ENCODE measurements at regions not wholly inside any gene's neighbourhood (a gene's known extent, or its start where the extent isn't known, plus 50 kb on each side); places are given as distances from the start of the nearest gene placed in this dataset.

GRCh38 chr7:146002008-146002407, 114.6 kb upstream of the CNTNAP2 start:
- no peak for ATAC-seq
- H3K79me2 ChIP-seq (ENCODE audit: control insufficient read depth, insufficient read depth, low read length), result no peaks in the 10 kb centered on the region; the same call in 2 of the 3 replicates
- CTCF ChIA-PET (ENCODE audit: low intra/inter-chr PET ratio), result no interaction called here
- H3K9ac ChIP-seq (ENCODE audit: insufficient read depth in 1 of 2, low read depth in 2 of 2, low read length in 2 of 2), result no peak overlapping the region
- no peak for DNase-seq (ENCODE audit: extremely low read depth in 1 of 4, low spot score in 3 of 4)
- no TSS peak for BruUV-seq (replicated peaks)
- POLR2A ChIA-PET, result no interaction called here
- intact Hi-C loops (cut with micrococcal nuclease) (no loop called here), in situ Hi-C loops (cut with MboI) (no loop called here)
- H3K9me3 ChIP-seq (replicated peaks; ENCODE audit: control insufficient read depth, insufficient read depth, low read depth, low read length), result no peaks in the 10 kb centered on the region
- H3K4me3 ChIP-seq, result no peak overlapping the region
- H3K9me1 ChIP-seq (ENCODE audit: control insufficient read depth, insufficient read depth, low read length), result no peaks in the 10 kb centered on the region
- no peaks in the 10 kb centered on the region for H3K36me3 ChIP-seq (ENCODE audit: control insufficient read depth, insufficient read depth, low read length)
- no peaks in the 10 kb centered on the region for H4K20me1 ChIP-seq (replicated peaks; ENCODE audit: control insufficient read depth, insufficient read depth, low read length)
- H3K27me3 ChIP-seq (ENCODE audit: control insufficient read depth in 2 of 2, insufficient read depth in 2 of 2, low read length in 2 of 2), result no peaks in the 10 kb centered on the region
- no peak overlapping the region for H2AFZ ChIP-seq (ENCODE audit: low read depth, low read length)
- no peak overlapping the region for H3K27ac ChIP-seq (ENCODE audit: extremely low read depth, low read depth, low read length)
- no peak for FAIRE-seq
- no peaks in the 10 kb centered on the region for H3K4me1 ChIP-seq (replicated peaks in 1 of 2; ENCODE audit: control insufficient read depth in 2 of 2, insufficient read depth in 2 of 2, low read length in 2 of 2)
- H3K4me2 ChIP-seq (ENCODE audit: insufficient read depth, low read length), result no peak overlapping the region
- no peak for TF ChIP-seq EP300 (IDR thresholded peaks at IDR 0.05; ENCODE audit: low read length)
- TF ChIP-seq PTRF (tag; IDR thresholded peaks at IDR 0.05), result no peak
- no peak for TF ChIP-seq CEBPG (CRISPR knock-in tag; IDR thresholded peaks at IDR 0.05)
- TF ChIP-seq CEBPG (tag; conservative IDR thresholded peaks at IDR 0.05 in 1 of 2, IDR thresholded peaks at IDR 0.05 in 1 of 2), result peak; percentile 59 to 64; a peak in 2 of 4 replicates
- TF ChIP-seq CEBPB (tag; IDR thresholded peaks at IDR 0.05), result peak; percentile 61; the same call in 1 of the 2 replicates
- TF ChIP-seq E2F6 (IDR thresholded peaks at IDR 0.05; ENCODE audit: borderline replicate concordance in 1 of 2, extremely low read depth in 1 of 2, insufficient read depth in 1 of 2, insufficient read length in 1 of 2, low read depth in 1 of 2, low read length in 1 of 2, poor library complexity in 1 of 2, severe bottlenecking in 1 of 2), result no peak
- no peak for TF ChIP-seq POLR2AphosphoS2 (IDR thresholded peaks at IDR 0.05; ENCODE audit: low read length)
- no peak for TF ChIP-seq NEUROD1 (IDR thresholded peaks at IDR 0.05; ENCODE audit: borderline replicate concordance, low read depth, low read length, partially characterized antibody)
- TF ChIP-seq HOXB6 (CRISPR knock-in tag; IDR thresholded peaks at IDR 0.05; ENCODE audit: borderline replicate concordance), result no peak

All from K562 (cell line).